ENCODE measurements at regions not wholly inside any gene's neighbourhood (a gene's known extent, or its start where the extent isn't known, plus 50 kb on each side); places are given as distances from the start of the nearest gene placed in this dataset.

- ATAC-seq, result no peak
- no peak for TF ChIP-seq OSR1 (CRISPR knock-in tag; IDR thresholded peaks at IDR 0.05)
- TF ChIP-seq CSDC2 (CRISPR knock-in tag; IDR thresholded peaks at IDR 0.05), result no peak
- no peak for TF ChIP-seq ZFP3 (CRISPR knock-in tag; IDR thresholded peaks at IDR 0.05)
- no peak for TF ChIP-seq CSRNP3 (CRISPR knock-in tag; IDR thresholded peaks at IDR 0.05)
- no peak for TF ChIP-seq ZNF70 (CRISPR knock-in tag; IDR thresholded peaks at IDR 0.05)
- TF ChIP-seq TSHZ2 (CRISPR knock-in tag; IDR thresholded peaks at IDR 0.05), result no peak
- TF ChIP-seq ZNF8 (CRISPR knock-in tag; IDR thresholded peaks at IDR 0.05), result no peak
- TF ChIP-seq POU6F1 (CRISPR knock-in tag; IDR thresholded peaks at IDR 0.05; ENCODE audit: borderline replicate concordance, low read depth), result no peak
- TF ChIP-seq ZFP30 (CRISPR knock-in tag; IDR thresholded peaks at IDR 0.05), result no peak
- no peak for TF ChIP-seq PPARA (CRISPR knock-in tag; IDR thresholded peaks at IDR 0.05; ENCODE audit: borderline replicate concordance)
- TF ChIP-seq ARNTL (CRISPR knock-in tag; IDR thresholded peaks at IDR 0.05; ENCODE audit: borderline replicate concordance, low read depth), result no peak
- TF ChIP-seq GLIS3 (CRISPR knock-in tag; IDR thresholded peaks at IDR 0.05), result no peak
- no peak for TF ChIP-seq ESRRG (CRISPR knock-in tag; IDR thresholded peaks at IDR 0.05)
- TF ChIP-seq ZNF565 (CRISPR knock-in tag; conservative IDR thresholded peaks at IDR 0.05; ENCODE audit: low read depth), result no peak
- no peak for TF ChIP-seq RARB (CRISPR knock-in tag; IDR thresholded peaks at IDR 0.05)
These were observed 158.2 kb downstream of the HMHB1 start for GRCh38 chr5:143970159-143970558.

- no peak for ATAC-seq
- TF ChIP-seq CSDC2 (CRISPR knock-in tag; IDR thresholded peaks at IDR 0.05), result no peak
- no peak for TF ChIP-seq ISL1 (CRISPR knock-in tag; IDR thresholded peaks at IDR 0.05)
- no peak for TF ChIP-seq ZC3H10 (CRISPR knock-in tag; IDR thresholded peaks at IDR 0.05)
- TF ChIP-seq TCF4 (CRISPR knock-in tag; IDR thresholded peaks at IDR 0.05; ENCODE audit: borderline replicate concordance), result no peak
- no peak for TF ChIP-seq POU6F1 (CRISPR knock-in tag; IDR thresholded peaks at IDR 0.05; ENCODE audit: borderline replicate concordance, low read depth)
These were observed 160.1 kb downstream of the HMHB1 start for GRCh38 chr5:143972068-143972467.

GRCh38 chr5:143976055-143976454, 164.1 kb downstream of the HMHB1 start:
- TF ChIP-seq CSDC2 (CRISPR knock-in tag; IDR thresholded peaks at IDR 0.05), result no peak
- TF ChIP-seq PATZ1 (CRISPR knock-in tag; IDR thresholded peaks at IDR 0.05; ENCODE audit: borderline replicate concordance), result no peak
- no peak for TF ChIP-seq ZNF565 (CRISPR knock-in tag; conservative IDR thresholded peaks at IDR 0.05; ENCODE audit: low read depth)
- no peak for TF ChIP-seq ZFP3 (CRISPR knock-in tag; IDR thresholded peaks at IDR 0.05)
- no peak for TF ChIP-seq BACH2 (CRISPR knock-in tag; IDR thresholded peaks at IDR 0.05; ENCODE audit: borderline replicate concordance)
- TF ChIP-seq ZC3H10 (CRISPR knock-in tag; IDR thresholded peaks at IDR 0.05), result no peak
- no peak for TF ChIP-seq ZNF70 (CRISPR knock-in tag; IDR thresholded peaks at IDR 0.05)
- no peak for TF ChIP-seq ZFP30 (CRISPR knock-in tag; IDR thresholded peaks at IDR 0.05)
- no peak for TF ChIP-seq SNAI2 (CRISPR knock-in tag; IDR thresholded peaks at IDR 0.05)
- no peak for TF ChIP-seq GLIS3 (CRISPR knock-in tag; IDR thresholded peaks at IDR 0.05)
- no peak for TF ChIP-seq ISL1 (CRISPR knock-in tag; IDR thresholded peaks at IDR 0.05)
- no peak for TF ChIP-seq RARB (CRISPR knock-in tag; IDR thresholded peaks at IDR 0.05)
- TF ChIP-seq POU6F1 (CRISPR knock-in tag; IDR thresholded peaks at IDR 0.05; ENCODE audit: borderline replicate concordance, low read depth), result no peak
- no peak for TF ChIP-seq CSRNP3 (CRISPR knock-in tag; IDR thresholded peaks at IDR 0.05)
- no peak for TF ChIP-seq TSHZ2 (CRISPR knock-in tag; IDR thresholded peaks at IDR 0.05)
- TF ChIP-seq ARNTL (CRISPR knock-in tag; IDR thresholded peaks at IDR 0.05; ENCODE audit: borderline replicate concordance, low read depth), result no peak
- ATAC-seq, result no peak
